ENCODE measurements at regions not wholly inside any gene's neighbourhood (a gene's known extent, or its start where the extent isn't known, plus 50 kb on each side); places are given as distances from the start of the nearest gene placed in this dataset.

DNA sequence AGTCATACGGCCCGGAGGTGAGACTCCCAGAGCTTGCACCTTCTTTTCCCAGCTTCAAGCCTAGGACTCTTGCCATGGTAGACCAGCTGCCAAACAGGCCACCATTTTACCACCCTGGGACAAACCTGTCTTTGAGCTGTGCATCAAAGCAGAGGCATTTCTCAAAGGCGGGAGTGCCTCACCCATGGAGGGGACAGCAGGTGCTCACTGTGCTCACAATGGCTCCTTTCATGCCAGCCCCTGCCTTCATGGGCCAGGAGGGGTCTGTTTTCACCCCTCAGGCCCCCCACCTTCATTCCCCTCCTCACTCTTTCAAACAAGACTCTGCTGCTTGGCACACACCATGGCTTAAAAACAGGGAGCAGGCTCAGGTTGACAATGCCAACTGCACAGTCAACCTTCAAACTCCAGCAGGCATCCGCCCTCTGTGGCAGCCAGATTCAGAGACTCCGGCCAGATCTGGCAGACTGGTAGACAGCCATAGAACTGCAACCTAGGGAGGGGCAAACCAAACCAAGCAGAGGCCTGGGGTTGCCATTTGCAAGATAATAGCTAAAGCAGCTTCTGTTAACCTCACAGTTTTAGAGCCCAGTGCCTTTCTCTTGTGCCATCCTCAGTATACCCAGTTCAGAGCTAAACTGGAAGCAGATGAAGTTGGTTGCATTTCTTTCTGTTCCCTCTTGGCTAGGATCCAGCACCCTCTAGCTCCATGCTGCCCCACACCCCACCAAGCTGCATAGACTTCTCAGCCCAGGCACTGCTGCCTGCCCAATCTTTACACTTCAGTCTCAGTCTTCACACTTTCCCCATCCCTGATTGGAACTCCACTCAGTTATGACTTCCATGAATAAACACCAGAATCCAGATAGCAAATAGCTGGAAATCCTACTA is 93.9 kb upstream of the SPATA13 start:
- TF ChIP-seq, protein P1, sequence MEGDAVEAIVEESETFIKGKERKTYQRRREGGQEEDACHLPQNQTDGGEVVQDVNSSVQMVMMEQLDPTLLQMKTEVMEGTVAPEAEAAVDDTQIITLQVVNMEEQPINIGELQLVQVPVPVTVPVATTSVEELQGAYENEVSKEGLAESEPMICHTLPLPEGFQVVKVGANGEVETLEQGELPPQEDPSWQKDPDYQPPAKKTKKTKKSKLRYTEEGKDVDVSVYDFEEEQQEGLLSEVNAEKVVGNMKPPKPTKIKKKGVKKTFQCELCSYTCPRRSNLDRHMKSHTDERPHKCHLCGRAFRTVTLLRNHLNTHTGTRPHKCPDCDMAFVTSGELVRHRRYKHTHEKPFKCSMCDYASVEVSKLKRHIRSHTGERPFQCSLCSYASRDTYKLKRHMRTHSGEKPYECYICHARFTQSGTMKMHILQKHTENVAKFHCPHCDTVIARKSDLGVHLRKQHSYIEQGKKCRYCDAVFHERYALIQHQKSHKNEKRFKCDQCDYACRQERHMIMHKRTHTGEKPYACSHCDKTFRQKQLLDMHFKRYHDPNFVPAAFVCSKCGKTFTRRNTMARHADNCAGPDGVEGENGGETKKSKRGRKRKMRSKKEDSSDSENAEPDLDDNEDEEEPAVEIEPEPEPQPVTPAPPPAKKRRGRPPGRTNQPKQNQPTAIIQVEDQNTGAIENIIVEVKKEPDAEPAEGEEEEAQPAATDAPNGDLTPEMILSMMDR (IDR thresholded peaks at IDR 0.05), result no peak
- no peak for TF ChIP-seq EP300 (IDR thresholded peaks at IDR 0.05)
